ENCODE measurements at regions not wholly inside any gene's neighbourhood (a gene's known extent, or its start where the extent isn't known, plus 50 kb on each side); places are given as distances from the start of the nearest gene placed in this dataset.

GRCh38 chr1:4561205-4561604 is 93.2 kb upstream of the AJAP1 start:
- Histone ChIP-seq H3K18ac (ENCODE audit: low read depth, low read length) (no peak overlapping the region), H2AK5ac (ENCODE audit: low read depth, low read length) (no peak overlapping the region), H3K9me3 (ENCODE audit: control insufficient read depth, insufficient read depth, low read length) (peaks cover 27% of the 10 kb centered on the region), H3K56ac (ENCODE audit: extremely low read depth, insufficient read depth, low read length) (no peak overlapping the region), H4K5ac (ENCODE audit: low read depth, low read length) (no peak overlapping the region), H3K79me1 (ENCODE audit: low read depth in 1 of 2, low read length in 2 of 2) (no peaks in the 10 kb centered on the region), H4K20me1 (ENCODE audit: insufficient read depth, low read length) (no peaks in the 10 kb centered on the region), H3K27me3 (ENCODE audit: control insufficient read depth, insufficient read depth, low read length) (no peaks in the 10 kb centered on the region), H3K9me1 (ENCODE audit: insufficient read depth, low read length) (no peaks in the 10 kb centered on the region), H2BK20ac (ENCODE audit: low read depth, low read length) (no peak overlapping the region), H2BK5ac (ENCODE audit: low read depth, low read length, poor library complexity, severe bottlenecking) (no peak overlapping the region), H4K91ac (ENCODE audit: insufficient read depth, low read depth, low read length) (no peak overlapping the region), H3K9ac (ENCODE audit: low read depth, low read length) (no peak overlapping the region), H3K4ac (ENCODE audit: low read depth, low read length) (no peak overlapping the region), H3K36me3 (ENCODE audit: control insufficient read depth, insufficient read depth, low read length) (no peaks in the 10 kb centered on the region), H3K23ac (ENCODE audit: low read depth, low read length) (no peak overlapping the region), H4K8ac (ENCODE audit: low read depth in 2 of 2, low read length in 2 of 2) (no peak overlapping the region), H3K4me3 (ENCODE audit: insufficient read depth, low read depth, low read length) (no peak overlapping the region), H2AFZ (replicated peaks; ENCODE audit: low read length, poor library complexity) (no peak overlapping the region), H2BK120ac (ENCODE audit: low read depth, low read length) (no peak overlapping the region), H2BK15ac (ENCODE audit: low read depth, low read length) (no peak overlapping the region), H3K4me2 (ENCODE audit: low read depth, low read length) (no peak overlapping the region), H3K14ac (replicated peaks; ENCODE audit: low read depth, low read length) (no peak overlapping the region), H2AK9ac (replicated peaks; ENCODE audit: low read depth, low read length, poor library complexity) (no peak overlapping the region), H3K27ac (ENCODE audit: insufficient read depth, low read length) (no peak overlapping the region), H3K4me1 (ENCODE audit: control insufficient read depth, insufficient read depth, low read length) (no peaks in the 10 kb centered on the region)
- in situ Hi-C loops (cut with MboI; ENCODE audit: low sequenced_read_pairs) (no loop called here), intact Hi-C loops (cut with micrococcal nuclease) (no loop called here), dilution Hi-C loops (cut with HindIII; ENCODE audit: low sequenced_read_pairs, unreplicated experiment) (no loop called here)
- ChIA-PET CTCF (no interaction called here), POLR2A (ENCODE audit: unreplicated experiment) (no interaction called here)
- no TSS peak for BruUV-seq (replicated peaks)
- WGBS, 2 experiments (ENCODE audit: extremely low coverage in 2 of 2, insufficient read length in 1 of 2), result 7% methylated on average over 10 of the region's 10 CpGs; no CpG with 5 or more reads in 1 of the 2 experiments
- DNase-seq (no peak), ATAC-seq (ENCODE audit: low read depth) (no peak)
- TF ChIP-seq CEBPB (IDR thresholded peaks at IDR 0.05; ENCODE audit: low read depth, low read length) (no peak), CHD1 (IDR thresholded peaks at IDR 0.05; ENCODE audit: low read depth, low read length) (no peak), ELK1 (IDR thresholded peaks at IDR 0.05; ENCODE audit: borderline replicate concordance, low read depth, low read length) (no peak), RFX5 (IDR thresholded peaks at IDR 0.05; ENCODE audit: low read depth, low read length) (no peak), BHLHE40 (IDR thresholded peaks at IDR 0.05; ENCODE audit: low read depth, low read length) (no peak), RAD21 (IDR thresholded peaks at IDR 0.05; ENCODE audit: low read length) (no peak), MXI1 (IDR thresholded peaks at IDR 0.05; ENCODE audit: borderline replicate concordance, low read depth, low read length) (no peak), NFE2L2 (IDR thresholded peaks at IDR 0.05; ENCODE audit: low read depth, low read length) (no peak), MAFK (IDR thresholded peaks at IDR 0.05; ENCODE audit: low read depth, low read length) (no peak), RCOR1 (IDR thresholded peaks at IDR 0.05; ENCODE audit: insufficient replicate concordance, low read length) (no peak), CTCF (conservative IDR thresholded peaks at IDR 0.05; ENCODE audit: low read depth, low read length) (no peak), POLR2A (IDR thresholded peaks at IDR 0.05; ENCODE audit: low read depth, low read length) (no peak), SMC3 (IDR thresholded peaks at IDR 0.05; ENCODE audit: low read depth, low read length) (no peak), FOS (IDR thresholded peaks at IDR 0.05; ENCODE audit: low read depth, low read length) (no peak), MAZ (IDR thresholded peaks at IDR 0.05; ENCODE audit: borderline replicate concordance, low read depth, low read length) (no peak), USF2 (IDR thresholded peaks at IDR 0.05; ENCODE audit: low read depth, low read length) (no peak)
